Suprapubic skin (tissue), 4 donors: ENCODE measurements at regions not wholly inside any gene's neighbourhood (a gene's known extent, or its start where the extent isn't known, plus 50 kb on each side); places are given as distances from the start of the nearest gene placed in this dataset.

Experiments
- DNase-seq, 2 donors: peaks; one replicate each; pipeline ENCODE4 v3.0.0-alpha.2; 2019; ENCODE audit warnings: low spot score in 2 of 2
- H3K27ac ChIP-seq: fragments of 200-600 bp; sonication (generic); one replicate; pipeline ENCODE4 v1.5.1; 2019
- H3K27me3 ChIP-seq: fragments of 200-600 bp; sonication (generic); one replicate; pipeline ENCODE4 v1.5.1; 2019
- H3K36me3 ChIP-seq: fragments of 200-600 bp; sonication (generic); one replicate; pipeline ENCODE4 v1.5.1; 2019
- H3K4me1 ChIP-seq: fragments of 200-600 bp; sonication (generic); one replicate; pipeline ENCODE4 v1.5.1; 2019
- H3K4me3 ChIP-seq: fragments of 200-600 bp; sonication (generic); one replicate; pipeline ENCODE4 v1.5.1; 2019; ENCODE audit warnings: mild to moderate bottlenecking
- H3K9me3 ChIP-seq: fragments of 200-600 bp; sonication (generic); one replicate; pipeline ENCODE4 v1.5.1; 2019
- CTCF ChIP-seq, 2 donors: fragments of 200-600 bp in 1 of 2; fragments of 450-650 bp in 1 of 2; sonication (generic) in 1 of 2; IDR thresholded peaks; one replicate each; pipeline ENCODE4 v1.5.1; 2016 to 2019; ENCODE audit warnings: antibody characterized with exemption in 2 of 2, mild to moderate bottlenecking in 1 of 2, moderate library complexity in 1 of 2
- EP300 ChIP-seq: sonication (generic); formaldehyde crosslinking; IDR thresholded peaks from one replicate; pipeline ENCODE4 v1.6.1; 2017; ENCODE audit warnings: antibody characterized with exemption
- POLR2A ChIP-seq, 2 donors: fragments of 450-650 bp; IDR thresholded peaks; one replicate each; pipeline ENCODE4 v1.6.1; 2017; ENCODE audit warnings: antibody characterized with exemption in 2 of 2, mild to moderate bottlenecking in 2 of 2, moderate library complexity in 2 of 2
- POLR2AphosphoS5 ChIP-seq, 3 donors: sonication (generic); formaldehyde crosslinking; IDR thresholded peaks; one replicate each; pipeline ENCODE4 v1.6.1; 2017; ENCODE audit warnings: antibody characterized with exemption in 3 of 3
- WGBS: methylation state at CpG from one replicate; pipeline ENCODE4 v1.1.5; 2018; 5-methylcytosine and 5-hydroxymethylcytosine counted together

GRCh38 chr1:30450818-30451233, 272.6 kb downstream of the MATN1 start:
- WGBS = 69% methylated on average over 4 of the region's 5 CpGs
- peak in 1 of 2 donors; percentile 48 for DNase-seq
- TF ChIP-seq CTCF (IDR thresholded peaks at IDR 0.05) (no peak), POLR2AphosphoS5 (IDR thresholded peaks at IDR 0.05) (no peak), EP300 (no peak), POLR2A (IDR thresholded peaks at IDR 0.05) (no peak)
- no peaks in the 10 kb centered on the region for H3K9me3 ChIP-seq
- H3K4me3 ChIP-seq = no peak overlapping the region
- no peaks in the 10 kb centered on the region for H3K27me3 ChIP-seq
- no peaks in the 10 kb centered on the region for H3K4me1 ChIP-seq
- H3K27ac ChIP-seq = no peak overlapping the region
- H3K36me3 ChIP-seq = no peaks in the 10 kb centered on the region

- no peaks in the 10 kb centered on the region for H3K36me3 ChIP-seq
- no peak for TF ChIP-seq CTCF (IDR thresholded peaks at IDR 0.05)
- no peak for TF ChIP-seq EP300
- no peak for TF ChIP-seq POLR2A (IDR thresholded peaks at IDR 0.05)
- no peak for TF ChIP-seq POLR2AphosphoS5 (IDR thresholded peaks at IDR 0.05)
- no peaks in the 10 kb centered on the region for H3K4me1 ChIP-seq
- H3K9me3 ChIP-seq = no peaks in the 10 kb centered on the region
- no peaks in the 10 kb centered on the region for H3K27me3 ChIP-seq
- 85% methylated on average over 7 of the region's 7 CpGs for WGBS
- no peak overlapping the region for H3K27ac ChIP-seq
- no peak overlapping the region for H3K4me3 ChIP-seq
- DNase-seq = no peak
Observed at GRCh38 chr1:30450148-30450817, 273.1 kb downstream of the MATN1 start.

GRCh38 chr1:30449428-30450147, 273.8 kb downstream of the MATN1 start:
- Histone ChIP-seq H3K27me3 (no peaks in the 10 kb centered on the region), H3K4me1 (no peaks in the 10 kb centered on the region), H3K27ac (no peak overlapping the region), H3K9me3 (no peaks in the 10 kb centered on the region), H3K4me3 (no peak overlapping the region), H3K36me3 (no peaks in the 10 kb centered on the region)
- DNase-seq = no peak
- WGBS = 93% methylated on average over 3 of the region's 4 CpGs
- TF ChIP-seq CTCF (IDR thresholded peaks at IDR 0.05) (no peak), EP300 (no peak), POLR2AphosphoS5 (IDR thresholded peaks at IDR 0.05) (no peak), POLR2A (IDR thresholded peaks at IDR 0.05) (no peak)

- WGBS = 76% methylated on average over 3 of the region's 5 CpGs
- DNase-seq = no peak
Observed at GRCh38 chr1:30449003-30449402, 274.4 kb downstream of the MATN1 start.

More at GRCh38 chr1:30449003-30449402, 274.4 kb downstream of the MATN1 start:
- H3K27me3 ChIP-seq = no peaks in the 10 kb centered on the region
- H3K36me3 ChIP-seq = no peaks in the 10 kb centered on the region
- H3K4me1 ChIP-seq = no peaks in the 10 kb centered on the region
- no peak overlapping the region for H3K4me3 ChIP-seq
- TF ChIP-seq CTCF (IDR thresholded peaks at IDR 0.05) (no peak), POLR2AphosphoS5 (IDR thresholded peaks at IDR 0.05) (no peak), POLR2A (IDR thresholded peaks at IDR 0.05) (no peak), EP300 (no peak)
- no peak overlapping the region for H3K27ac ChIP-seq
- H3K9me3 ChIP-seq = no peaks in the 10 kb centered on the region
